K562 (cell line): ENCODE measurements at regions not wholly inside any gene's neighbourhood (a gene's known extent, or its start where the extent isn't known, plus 50 kb on each side); places are given as distances from the start of the nearest gene placed in this dataset.

Experiments used
- ATAC-seq: fragments of 200-7000 bp; cut with Tn5 transposase; 3 replicates; pipeline ENCODE4 v1.9.1; 2020; ENCODE audit warnings: moderate library complexity
- BruUV-seq: library from RNA; stranded (reverse); fragments of 400-500 nt; replicated peaks from 2 replicates; lab custom pipeline; 2021; lab: Mats Ljungman, UMichigan
- CTCF ChIA-PET: fragments of 300-600 bp; formaldehyde crosslinking; extraction: SDS; loops from one replicate; lab custom pipeline; 2021; ENCODE audit warnings: low intra/inter-chr PET ratio; lab: Yijun Ruan, JAX
- POLR2A ChIA-PET: fragments of 300-600, 350-650 bp; sonication (Branson Sonifier 250); formaldehyde crosslinking; extraction: SDS; loops from one replicate; lab custom pipeline; 2021; ENCODE audit warnings: antibody characterized with exemption, inconsistent platforms; lab: Yijun Ruan, JAX
- DNase-seq, 4 experiments: peaks; one replicate each; pipeline versions ENCODE4 v3.0.0 to v3.0.0-alpha.2; 2011 to 2018; ENCODE audit warnings: low spot score in 3 of 4, mixed read lengths in 3 of 4; ENCODE audit errors: extremely low read depth in 1 of 4
- FAIRE-seq: peaks from 2 replicates; lab custom pipeline; 2011; peaks lifted over from hg19 to GRCh38; lab: Jason Lieb, UNC
- H2AFZ ChIP-seq: 2 replicates; pipeline ENCODE4 v1.6.0; 2011; ENCODE audit warnings: low read depth, low read length, control low read depth, inconsistent platforms
- H3K27ac ChIP-seq: fragments of 200-600 bp; 3 replicates; pipeline ENCODE4 v1.8.0; 2011; ENCODE audit warnings: low read depth, mild to moderate bottlenecking, control low read depth, inconsistent platforms, low read length, moderate library complexity, mixed read lengths; ENCODE audit errors: extremely low read depth
- H3K27me3 ChIP-seq, 2 experiments: fragments of 300-600 bp in 1 of 2; 2 replicates in 1 of 2; 3 replicates in 1 of 2; pipeline versions ENCODE4 v1.6.0 to v1.8.0; 2011; ENCODE audit warnings: inconsistent platforms in 2 of 2, low read length in 2 of 2, mild to moderate bottlenecking in 1 of 2, mixed read lengths in 1 of 2, moderate library complexity in 1 of 2; ENCODE audit not compliant: control insufficient read depth in 2 of 2, insufficient read depth in 2 of 2
- H3K36me3 ChIP-seq: fragments of 300-600 bp; 3 replicates; pipeline ENCODE4 v1.8.0; 2011; ENCODE audit warnings: mild to moderate bottlenecking, low read length, inconsistent platforms; ENCODE audit not compliant: control insufficient read depth, insufficient read depth
- H3K4me1 ChIP-seq, 2 experiments: fragments of 200-600 bp in 1 of 2; replicated peaks in 1 of 2; 2 replicates in 1 of 2; 3 replicates in 1 of 2; pipeline versions ENCODE4 v1.5.1 to v1.8.0; 2011; ENCODE audit warnings: inconsistent platforms in 2 of 2, low read length in 2 of 2, mild to moderate bottlenecking in 1 of 2, mixed read lengths in 1 of 2, moderate library complexity in 1 of 2; ENCODE audit not compliant: control insufficient read depth in 2 of 2, insufficient read depth in 2 of 2
- H3K4me2 ChIP-seq: 2 replicates; pipeline ENCODE4 v1.6.1; 2011; ENCODE audit warnings: low read length, control low read depth, inconsistent platforms, mixed read lengths; ENCODE audit not compliant: insufficient read depth
- H3K4me3 ChIP-seq: fragments of 200-600 bp; sonication (generic), shearing (Covaris generic); 2 replicates; pipeline ENCODE4 v1.5.1; 2016; ENCODE audit warnings: control low read depth, inconsistent platforms
- H3K79me2 ChIP-seq: fragments of 200-600 bp; 3 replicates; pipeline ENCODE4 v1.8.0; 2011; ENCODE audit warnings: low read length, inconsistent platforms; ENCODE audit not compliant: control insufficient read depth, insufficient read depth
- H3K9ac ChIP-seq, 2 experiments: 2 replicates each; pipeline versions ENCODE4 v1.6.0 to v1.6.1; 2011; ENCODE audit warnings: low read depth in 2 of 2, low read length in 2 of 2, control low read depth in 1 of 2, inconsistent platforms in 1 of 2, mild to moderate bottlenecking in 1 of 2, mixed read lengths in 1 of 2; ENCODE audit not compliant: insufficient read depth in 1 of 2
- H3K9me1 ChIP-seq: one replicate; pipeline ENCODE4 v1.6.0; 2011; ENCODE audit warnings: inconsistent platforms, mild to moderate bottlenecking, low read length, moderate library complexity; ENCODE audit not compliant: control insufficient read depth, insufficient read depth
- H3K9me3 ChIP-seq: replicated peaks from 2 replicates; pipeline ENCODE4 v1.5.1; 2011; ENCODE audit warnings: low read depth, low read length, inconsistent platforms; ENCODE audit not compliant: control insufficient read depth, insufficient read depth
- H4K20me1 ChIP-seq: replicated peaks from 2 replicates; pipeline ENCODE4 v1.6.1; 2011; ENCODE audit warnings: low read length, inconsistent platforms, mixed read lengths; ENCODE audit not compliant: control insufficient read depth, insufficient read depth
- HOXB6 ChIP-seq: fragments of 250-450 bp; sonication (Bioruptor Pico); IDR thresholded peaks from 2 replicates; pipeline ENCODE4 v1.5.1; 2022; ENCODE audit warnings: mild to moderate bottlenecking, borderline replicate concordance
- MECOM ChIP-seq: fragments of 250-450 bp; sonication (Bioruptor Pico); IDR thresholded peaks from 2 replicates; pipeline ENCODE4 v1.8.0; 2022; ENCODE audit warnings: inconsistent platforms
- NFATC3 ChIP-seq: fragments of 450-650 bp; IDR thresholded peaks from 2 replicates; pipeline ENCODE4 v1.6.1; 2017; ENCODE audit warnings: mild to moderate bottlenecking
- TEAD4 ChIP-seq, 2 experiments: sonication (generic) in 1 of 2; formaldehyde crosslinking in 1 of 2; IDR thresholded peaks; 2 replicates each; pipeline versions ENCODE4 v1.6.1 to v1.8.0; 2012 to 2022; ENCODE audit warnings: borderline replicate concordance in 1 of 2, inconsistent platforms in 1 of 2, low read length in 1 of 2, mild to moderate bottlenecking in 1 of 2, missing genetic modification reagents in 1 of 2
- YY1 ChIP-seq, 3 experiments: IDR thresholded peaks; 2 replicates each; pipeline ENCODE4 v1.6.1; 2011; ENCODE audit warnings: low read length in 2 of 3, mild to moderate bottlenecking in 2 of 3, moderate library complexity in 2 of 3, borderline replicate concordance in 1 of 3, control low read depth in 1 of 3, low read depth in 1 of 3; ENCODE audit not compliant: insufficient read depth in 3 of 3, insufficient replicate concordance in 2 of 3, control insufficient read depth in 1 of 3, insufficient read length in 1 of 3; ENCODE audit errors: extremely low read depth in 1 of 3
- WGBS: fragments of 100-300 bp; shearing (Covaris generic); methylation state at CpG from one replicate; pipeline ENCODE4 v1.1.6; 2016; ENCODE audit warnings: low coverage, mixed read lengths; ENCODE audit not compliant: insufficient coverage; ENCODE audit errors: missing lambda C conversion rate; 5-methylcytosine and 5-hydroxymethylcytosine counted together
- in situ Hi-C: fragments of 300-500 bp; cut with MboI; formaldehyde crosslinking; loops from 4 replicates; pipeline ENCODE4 v1.15.0; 2018; ENCODE audit warnings: inconsistent platforms, mixed read lengths
- intact Hi-C: fragments of 100-400 bp; cut with micrococcal nuclease; formaldehyde crosslinking; loops from 2 replicates; pipeline ENCODE4 v1.14.2; 2022
- TF ChIP-seq, protein P1 (sequence below): fragments of 250-450 bp; sonication (Bioruptor Pico); IDR thresholded peaks from 2 replicates; pipeline ENCODE4 v1.5.0; 2021; ENCODE audit warnings: mild to moderate bottlenecking, moderate library complexity

DNA sequence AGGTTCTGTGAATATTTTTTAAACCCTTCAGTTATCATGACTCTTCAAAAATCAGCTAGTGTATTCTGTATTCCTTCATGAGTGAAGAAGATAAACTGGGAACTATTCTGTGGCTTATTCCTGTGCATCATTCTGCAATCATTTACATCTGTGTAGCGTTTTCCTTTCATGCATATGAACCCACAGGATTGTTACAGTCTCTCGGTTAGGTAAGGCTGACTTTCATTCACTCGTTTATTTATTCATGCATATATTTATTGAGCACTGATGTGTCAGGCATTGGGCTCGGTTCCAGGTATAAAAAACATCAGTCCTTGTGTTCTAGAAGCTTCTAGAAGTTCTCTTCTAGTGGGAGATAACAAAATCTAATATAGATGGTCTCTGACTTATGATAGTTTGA is 318.4 kb downstream of the MAN2A1 start:
- H3K79me2 ChIP-seq = no peaks in the 10 kb centered on the region
- no peak overlapping the region for H3K4me2 ChIP-seq
- no peaks in the 10 kb centered on the region for H3K9me3 ChIP-seq
- H3K4me3 ChIP-seq = no peak overlapping the region
- CTCF ChIA-PET = no interaction called here
- no peaks in the 10 kb centered on the region for H4K20me1 ChIP-seq
- TF ChIP-seq MECOM (CRISPR knock-in tag) (no peak), NFATC3 (no peak), YY1 (IDR thresholded peaks at IDR 0.05; ENCODE audit: borderline replicate concordance in 1 of 3, control insufficient read depth in 1 of 3, extremely low read depth in 1 of 3, insufficient read depth in 3 of 3, insufficient read length in 1 of 3, insufficient replicate concordance in 2 of 3, low read depth in 1 of 3, low read length in 2 of 3) (no peak), HOXB6 (CRISPR knock-in tag) (no peak), TEAD4 (IDR thresholded peaks at IDR 0.05; ENCODE audit: low read length) (no peak), TEAD4 (CRISPR knock-in tag; IDR thresholded peaks at IDR 0.05; ENCODE audit: borderline replicate concordance) (no peak)
- TF ChIP-seq, protein P1, sequence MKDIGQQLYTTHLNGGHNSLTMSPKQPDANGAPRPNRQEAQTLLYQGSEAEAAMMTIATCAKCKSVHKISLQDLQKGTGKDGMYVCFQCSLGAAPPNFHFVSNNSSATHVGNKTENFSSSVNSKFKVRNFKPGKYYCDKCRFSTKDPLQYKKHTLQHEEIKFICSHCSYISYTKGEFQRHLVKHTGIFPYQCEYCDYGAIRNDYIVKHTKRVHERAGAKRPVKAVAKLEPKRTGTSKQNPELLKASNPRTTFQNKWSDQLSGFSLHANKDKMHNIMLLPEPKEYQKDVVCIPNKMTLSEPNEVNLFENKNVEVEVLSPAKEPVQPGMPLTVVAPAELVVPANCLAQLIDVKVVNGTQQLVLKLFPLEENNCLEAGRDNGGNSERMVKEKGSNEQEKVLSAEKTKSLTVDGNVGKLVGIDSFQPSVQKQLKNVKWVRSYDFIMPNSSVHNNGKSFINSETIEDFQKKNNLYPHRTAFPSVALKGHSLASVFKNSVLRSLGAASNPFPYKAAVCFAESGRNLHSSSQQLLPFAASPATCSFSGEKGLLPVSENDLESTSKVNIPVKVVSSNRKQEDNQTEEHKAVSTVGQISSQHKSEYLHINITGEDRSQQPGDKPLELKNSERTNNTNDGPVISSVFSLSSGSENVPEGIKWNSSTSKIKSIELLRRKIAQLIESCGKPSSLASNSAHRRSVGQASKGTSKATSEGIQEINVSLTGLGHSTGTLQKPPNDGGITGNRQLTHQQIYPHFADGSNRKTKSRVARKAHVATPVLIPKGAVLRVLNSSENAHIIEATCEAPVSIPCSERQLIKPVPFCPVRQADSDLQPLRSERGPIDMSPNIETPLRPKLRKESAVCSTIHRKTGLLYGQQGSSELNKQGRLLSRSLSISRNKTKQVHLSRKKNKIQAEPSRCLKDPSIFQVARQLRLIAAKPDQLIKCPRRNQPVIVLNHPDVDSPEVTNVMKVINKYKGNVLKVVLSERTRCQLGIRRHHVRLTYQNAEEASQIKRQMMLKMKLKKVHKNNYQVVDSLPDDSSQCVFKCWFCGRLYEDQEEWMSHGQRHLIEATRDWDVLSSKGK (CRISPR knock-in tag) = no peak
- H2AFZ ChIP-seq = no peak overlapping the region
- in situ Hi-C loops = no loop called here
- H3K9me1 ChIP-seq = no peaks in the 10 kb centered on the region
- H3K27me3 ChIP-seq = no peaks in the 10 kb centered on the region
- no TSS peak for BruUV-seq
- no peaks in the 10 kb centered on the region for H3K4me1 ChIP-seq
- POLR2A ChIA-PET = no interaction called here
- ATAC-seq (no peak), FAIRE-seq (no peak), DNase-seq (no peak)
- H3K27ac ChIP-seq = no peak overlapping the region
- no peaks in the 10 kb centered on the region for H3K36me3 ChIP-seq
- intact Hi-C loops = no loop called here
- WGBS = 0% methylated on average over 4 of the region's 4 CpGs
- no peak overlapping the region for H3K9ac ChIP-seq
